ENCODE measurements at regions not wholly inside any gene's neighbourhood (a gene's known extent, or its start where the extent isn't known, plus 50 kb on each side); places are given as distances from the start of the nearest gene placed in this dataset.

GRCh38 chr6:40321616-40322015 is 265.5 kb downstream of the LRFN2 start:
- 92% methylated on average over 7 of the region's 7 CpGs for WGBS
- Histone ChIP-seq H3K9ac (ENCODE audit: low read depth in 1 of 2, low read length in 2 of 2) (no peak overlapping the region), H3K4me1 (ENCODE audit: control insufficient read depth in 4 of 4, insufficient read depth in 4 of 4, low read length in 3 of 4) (peaks cover 0 to 4% (median 0%) of the 10 kb centered on the region in 4 donors), H3K27me3 (ENCODE audit: control insufficient read depth in 4 of 4, insufficient read depth in 4 of 4, low read length in 3 of 4) (no peaks in the 10 kb centered on the region), H3K4me3 (ENCODE audit: low read depth in 1 of 3, low read length in 3 of 3) (no peak overlapping the region), H3K9me3 (ENCODE audit: control insufficient read depth in 4 of 4, low read length in 3 of 4) (peaks cover 0 to 5% (median 0%) of the 10 kb centered on the region in 4 donors), H3K36me3 (ENCODE audit: control insufficient read depth in 4 of 4, insufficient read depth in 3 of 4, low read depth in 1 of 4, low read length in 3 of 4) (no peaks in the 10 kb centered on the region), H3K27ac (ENCODE audit: low read depth in 1 of 2, low read length in 2 of 2) (no peak overlapping the region)
- DNase-seq (ENCODE audit: low spot score) = no peak
- TF ChIP-seq, protein P1, sequence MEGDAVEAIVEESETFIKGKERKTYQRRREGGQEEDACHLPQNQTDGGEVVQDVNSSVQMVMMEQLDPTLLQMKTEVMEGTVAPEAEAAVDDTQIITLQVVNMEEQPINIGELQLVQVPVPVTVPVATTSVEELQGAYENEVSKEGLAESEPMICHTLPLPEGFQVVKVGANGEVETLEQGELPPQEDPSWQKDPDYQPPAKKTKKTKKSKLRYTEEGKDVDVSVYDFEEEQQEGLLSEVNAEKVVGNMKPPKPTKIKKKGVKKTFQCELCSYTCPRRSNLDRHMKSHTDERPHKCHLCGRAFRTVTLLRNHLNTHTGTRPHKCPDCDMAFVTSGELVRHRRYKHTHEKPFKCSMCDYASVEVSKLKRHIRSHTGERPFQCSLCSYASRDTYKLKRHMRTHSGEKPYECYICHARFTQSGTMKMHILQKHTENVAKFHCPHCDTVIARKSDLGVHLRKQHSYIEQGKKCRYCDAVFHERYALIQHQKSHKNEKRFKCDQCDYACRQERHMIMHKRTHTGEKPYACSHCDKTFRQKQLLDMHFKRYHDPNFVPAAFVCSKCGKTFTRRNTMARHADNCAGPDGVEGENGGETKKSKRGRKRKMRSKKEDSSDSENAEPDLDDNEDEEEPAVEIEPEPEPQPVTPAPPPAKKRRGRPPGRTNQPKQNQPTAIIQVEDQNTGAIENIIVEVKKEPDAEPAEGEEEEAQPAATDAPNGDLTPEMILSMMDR (IDR thresholded peaks at IDR 0.05; ENCODE audit: low read depth, low read length, missing input control) = no peak
- TF ChIP-seq YY1 (IDR thresholded peaks at IDR 0.05) (no peak), NR2F2 (IDR thresholded peaks at IDR 0.05) (no peak), GABPA (IDR thresholded peaks at IDR 0.05 in 1 of 2, conservative IDR thresholded peaks at IDR 0.05 in 1 of 2) (no peak), JUND (IDR thresholded peaks at IDR 0.05) (no peak), RAD21 (IDR thresholded peaks at IDR 0.05) (no peak), RXRA (IDR thresholded peaks at IDR 0.05) (no peak), FOXA1 (IDR thresholded peaks at IDR 0.05) (no peak)
- TF ChIP-seq, protein P2, sequence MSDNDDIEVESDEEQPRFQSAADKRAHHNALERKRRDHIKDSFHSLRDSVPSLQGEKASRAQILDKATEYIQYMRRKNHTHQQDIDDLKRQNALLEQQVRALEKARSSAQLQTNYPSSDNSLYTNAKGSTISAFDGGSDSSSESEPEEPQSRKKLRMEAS (IDR thresholded peaks at IDR 0.05) = no peak

- no peak for TF ChIP-seq NR2F2 (IDR thresholded peaks at IDR 0.05)
- no peak for TF ChIP-seq ATF3 (IDR thresholded peaks at IDR 0.05)
- no peak for TF ChIP-seq ZBTB33 (IDR thresholded peaks at IDR 0.05)
- no peaks in the 10 kb centered on the region for H3K27me3 ChIP-seq (ENCODE audit: control insufficient read depth in 4 of 4, insufficient read depth in 4 of 4, low read length in 3 of 4)
- WGBS = 35% methylated on average over 2 of the region's 2 CpGs
- H3K27ac ChIP-seq (ENCODE audit: low read depth in 1 of 2, low read length in 2 of 2) = no peak overlapping the region
- peaks cover 0 to 5% (median 0%) of the 10 kb centered on the region in 4 donors for H3K9me3 ChIP-seq (ENCODE audit: control insufficient read depth in 4 of 4, low read length in 3 of 4)
- H3K36me3 ChIP-seq (ENCODE audit: control insufficient read depth in 4 of 4, insufficient read depth in 3 of 4, low read depth in 1 of 4, low read length in 3 of 4) = no peaks in the 10 kb centered on the region
- H3K4me1 ChIP-seq (ENCODE audit: control insufficient read depth in 4 of 4, insufficient read depth in 4 of 4, low read length in 3 of 4) = peaks cover 0 to 4% (median 0%) of the 10 kb centered on the region in 4 donors
- no peak overlapping the region for H3K9ac ChIP-seq (ENCODE audit: low read depth in 1 of 2, low read length in 2 of 2)
- no peak for DNase-seq (ENCODE audit: low spot score)
- H3K4me3 ChIP-seq (ENCODE audit: low read depth in 1 of 3, low read length in 3 of 3) = no peak overlapping the region
These were observed 266.2 kb downstream of the LRFN2 start for GRCh38 chr6:40320947-40321346.

DNA sequence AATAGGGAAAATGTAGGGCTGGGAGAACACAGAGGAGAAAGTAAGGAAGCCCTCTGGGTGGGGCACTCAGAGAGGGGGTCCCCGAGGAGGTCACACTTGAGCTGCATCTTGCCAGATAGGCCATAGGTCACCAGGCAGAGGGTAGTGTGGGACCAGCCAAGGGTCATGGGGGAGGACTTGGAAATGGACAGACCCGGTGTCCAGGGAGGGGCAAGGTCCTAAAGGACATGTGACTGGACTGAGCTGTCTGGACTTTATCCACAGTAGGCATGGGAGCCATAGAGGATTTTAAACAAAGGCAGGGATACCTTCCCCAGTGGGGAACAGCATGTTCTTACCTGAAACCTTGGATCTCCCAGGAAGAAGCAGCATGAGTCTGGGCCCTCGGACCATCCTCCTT is 266.7 kb downstream of the LRFN2 start:
- DNase-seq (ENCODE audit: low spot score) = no peak
- Histone ChIP-seq H3K4me3 (ENCODE audit: low read depth in 1 of 3, low read length in 3 of 3) (no peak overlapping the region), H3K4me1 (ENCODE audit: control insufficient read depth in 4 of 4, insufficient read depth in 4 of 4, low read length in 3 of 4) (peaks cover 0 to 4% (median 0%) of the 10 kb centered on the region in 4 donors), H3K9me3 (ENCODE audit: control insufficient read depth in 4 of 4, low read length in 3 of 4) (peaks cover 0 to 5% (median 0%) of the 10 kb centered on the region in 4 donors), H3K27me3 (ENCODE audit: control insufficient read depth in 4 of 4, insufficient read depth in 4 of 4, low read length in 3 of 4) (no peaks in the 10 kb centered on the region), H3K27ac (ENCODE audit: low read depth in 1 of 2, low read length in 2 of 2) (no peak overlapping the region), H3K9ac (ENCODE audit: low read depth in 1 of 2, low read length in 2 of 2) (no peak overlapping the region), H3K36me3 (ENCODE audit: control insufficient read depth in 4 of 4, insufficient read depth in 3 of 4, low read depth in 1 of 4, low read length in 3 of 4) (no peaks in the 10 kb centered on the region)
- peak; percentile 48 to 63 for TF ChIP-seq RXRA (IDR thresholded peaks at IDR 0.05)
- TF ChIP-seq SP1 (IDR thresholded peaks at IDR 0.05) = peak; percentile 9
- no peak for TF ChIP-seq FOXA1 (IDR thresholded peaks at IDR 0.05)
- peak; percentile 63 to 69 for TF ChIP-seq HNF4A (conservative IDR thresholded peaks at IDR 0.05)
- 52% methylated on average over 3 of the region's 3 CpGs for WGBS
